Panc1 (cell line): ENCODE measurements at regions not wholly inside any gene's neighbourhood (a gene's known extent, or its start where the extent isn't known, plus 50 kb on each side); places are given as distances from the start of the nearest gene placed in this dataset.

Experiments used
- CTCF ChIP-seq: fragments of 450-650 bp; IDR thresholded peaks from 2 replicates; pipeline ENCODE4 v1.5.1; 2017; ENCODE audit warnings: mild to moderate bottlenecking
- POLR2AphosphoS5 ChIP-seq: IDR thresholded peaks from 2 replicates; pipeline ENCODE4 v1.6.1; 2012; ENCODE audit warnings: mild to moderate bottlenecking, low read depth, low read length, moderate library complexity
- SIN3A ChIP-seq: IDR thresholded peaks from 2 replicates; pipeline ENCODE4 v1.6.1; 2012; ENCODE audit warnings: low read depth, mild to moderate bottlenecking, low read length, moderate library complexity, borderline replicate concordance; ENCODE audit not compliant: insufficient read depth

- TF ChIP-seq CTCF (no peak), SIN3A (no peak), POLR2AphosphoS5 (no peak)
Measured at GRCh38 chr20:12927489-12927888, 81.3 kb upstream of the SPTLC3 start.
